ENCODE measurements at regions not wholly inside any gene's neighbourhood (a gene's known extent, or its start where the extent isn't known, plus 50 kb on each side); places are given as distances from the start of the nearest gene placed in this dataset.

- Histone ChIP-seq H2BK120ac (ENCODE audit: low read depth, low read length) (no peak overlapping the region), H3K9me3 (ENCODE audit: control insufficient read depth, insufficient read depth, low read length) (no peaks in the 10 kb centered on the region), H3K79me1 (ENCODE audit: low read depth in 1 of 2, low read length in 2 of 2) (no peaks in the 10 kb centered on the region), H3K56ac (ENCODE audit: extremely low read depth, insufficient read depth, low read length) (no peak overlapping the region), H3K4me2 (ENCODE audit: low read depth, low read length) (no peak overlapping the region), H2BK5ac (ENCODE audit: low read depth, low read length, poor library complexity, severe bottlenecking) (no peak overlapping the region), H3K27ac (ENCODE audit: insufficient read depth, low read length) (no peak overlapping the region), H2BK15ac (ENCODE audit: low read depth, low read length) (no peak overlapping the region), H3K23ac (ENCODE audit: low read depth, low read length) (no peak overlapping the region), H3K4me3 (ENCODE audit: insufficient read depth, low read depth, low read length) (no peak overlapping the region), H4K20me1 (ENCODE audit: insufficient read depth, low read length) (no peaks in the 10 kb centered on the region), H2AK5ac (ENCODE audit: low read depth, low read length) (no peak overlapping the region), H2BK20ac (ENCODE audit: low read depth, low read length) (no peak overlapping the region), H3K36me3 (ENCODE audit: control insufficient read depth, insufficient read depth, low read length) (no peaks in the 10 kb centered on the region), H4K91ac (ENCODE audit: insufficient read depth, low read depth, low read length) (no peak overlapping the region), H2AK9ac (replicated peaks; ENCODE audit: low read depth, low read length, poor library complexity) (no peak overlapping the region), H3K14ac (replicated peaks; ENCODE audit: low read depth, low read length) (no peak overlapping the region), H3K4me1 (ENCODE audit: control insufficient read depth, insufficient read depth, low read length) (no peaks in the 10 kb centered on the region), H4K8ac (ENCODE audit: low read depth in 2 of 2, low read length in 2 of 2) (no peak overlapping the region), H4K5ac (ENCODE audit: low read depth, low read length) (no peak overlapping the region), H3K27me3 (ENCODE audit: control insufficient read depth, insufficient read depth, low read length) (peaks cover 27% of the 10 kb centered on the region), H3K9me1 (ENCODE audit: insufficient read depth, low read length) (no peaks in the 10 kb centered on the region; the same call in 1 of the 2 replicates), H3K18ac (ENCODE audit: low read depth, low read length) (no peak overlapping the region), H2AFZ (replicated peaks; ENCODE audit: low read length, poor library complexity) (no peak overlapping the region), H3K4ac (ENCODE audit: low read depth, low read length) (no peak overlapping the region), H3K9ac (ENCODE audit: low read depth, low read length) (no peak overlapping the region)
- ChIA-PET CTCF (interaction anchor here (0.8 kb wide), 1 partner anchor 16 kb away, joined by 3 read pairs; no protein-coding TSS in a partner anchor), POLR2A (ENCODE audit: unreplicated experiment) (no interaction called here)
- intact Hi-C loops (cut with micrococcal nuclease) = no loop called here
- ATAC-seq (ENCODE audit: low read depth) (no peak), DNase-seq (no peak)
- TF ChIP-seq MAFK (IDR thresholded peaks at IDR 0.05; ENCODE audit: low read depth, low read length) = no peak
- no peak for TF ChIP-seq NFE2L2 (IDR thresholded peaks at IDR 0.05; ENCODE audit: low read depth, low read length)
- no peak for TF ChIP-seq MAZ (IDR thresholded peaks at IDR 0.05; ENCODE audit: borderline replicate concordance, low read depth, low read length)
- no peak for TF ChIP-seq RCOR1 (IDR thresholded peaks at IDR 0.05; ENCODE audit: insufficient replicate concordance, low read length)
- TF ChIP-seq BHLHE40 (IDR thresholded peaks at IDR 0.05; ENCODE audit: low read depth, low read length) = no peak
- TF ChIP-seq SMC3 (IDR thresholded peaks at IDR 0.05; ENCODE audit: low read depth, low read length) = no peak
- no peak for TF ChIP-seq CEBPB (IDR thresholded peaks at IDR 0.05; ENCODE audit: low read depth, low read length)
- TF ChIP-seq RAD21 (IDR thresholded peaks at IDR 0.05; ENCODE audit: low read length) = no peak
- no peak for TF ChIP-seq ELK1 (IDR thresholded peaks at IDR 0.05; ENCODE audit: borderline replicate concordance, low read depth, low read length)
- no peak for TF ChIP-seq RFX5 (IDR thresholded peaks at IDR 0.05; ENCODE audit: low read depth, low read length)
- no peak for TF ChIP-seq CHD1 (IDR thresholded peaks at IDR 0.05; ENCODE audit: low read depth, low read length)
- TF ChIP-seq FOS (IDR thresholded peaks at IDR 0.05; ENCODE audit: low read depth, low read length) = no peak
- TF ChIP-seq USF2 (IDR thresholded peaks at IDR 0.05; ENCODE audit: low read depth, low read length) = no peak
- no peak for TF ChIP-seq POLR2A (IDR thresholded peaks at IDR 0.05; ENCODE audit: low read depth, low read length)
- no peak for TF ChIP-seq MXI1 (IDR thresholded peaks at IDR 0.05; ENCODE audit: borderline replicate concordance, low read depth, low read length)
- dilution Hi-C loops (cut with HindIII; ENCODE audit: low sequenced_read_pairs, unreplicated experiment) = no loop called here
- BruUV-seq (replicated peaks) = no TSS peak
- in situ Hi-C loops (cut with MboI; ENCODE audit: low sequenced_read_pairs) = loop anchor here (10.0 kb wide), 1 partner anchor 147 kb away; no protein-coding TSS in a partner anchor
- WGBS, 2 experiments (ENCODE audit: extremely low coverage in 2 of 2, insufficient read length in 1 of 2) = 20% methylated on average over 1 of the region's 2 CpGs; no CpG with 5 or more reads in 1 of the 2 experiments
Measured at GRCh38 chr2:109712123-109712449, 82.0 kb upstream of the RGPD5 start.

All from IMR-90 (cell line).